SJCRH30 (cell line): ENCODE measurements at regions not wholly inside any gene's neighbourhood (a gene's known extent, or its start where the extent isn't known, plus 50 kb on each side); places are given as distances from the start of the nearest gene placed in this dataset.

Experiments
- DNase-seq, 2 experiments: peaks; one replicate each; pipeline ENCODE4 v3.0.0-alpha.2; 2015 to 2020
- H3K27ac ChIP-seq: fragments of 250-450 bp; sonication (Bioruptor Pico); 2 replicates; pipeline ENCODE4 v1.5.1; 2020; ENCODE audit warnings: mild to moderate bottlenecking, moderate library complexity
- H3K27me3 ChIP-seq: fragments of 250-450 bp; sonication (Bioruptor Pico); 2 replicates; pipeline ENCODE4 v1.5.1; 2020; ENCODE audit warnings: mild to moderate bottlenecking, moderate library complexity
- H3K36me3 ChIP-seq: fragments of 250-450 bp; sonication (Bioruptor Pico); 2 replicates; pipeline ENCODE4 v1.5.1; 2020; ENCODE audit warnings: mild to moderate bottlenecking, moderate library complexity
- H3K4me1 ChIP-seq: fragments of 250-450 bp; sonication (Bioruptor Pico); 2 replicates; pipeline ENCODE4 v1.5.1; 2020; ENCODE audit warnings: mild to moderate bottlenecking, moderate library complexity
- H3K4me3 ChIP-seq: fragments of 250-450 bp; sonication (Bioruptor Pico); 2 replicates; pipeline ENCODE4 v1.5.1; 2020; ENCODE audit warnings: mild to moderate bottlenecking, moderate library complexity
- H3K9me3 ChIP-seq: fragments of 250-450 bp; sonication (Bioruptor Pico); replicated peaks from 2 replicates; pipeline ENCODE4 v1.5.1; 2020; ENCODE audit warnings: mild to moderate bottlenecking, moderate library complexity

DNA sequence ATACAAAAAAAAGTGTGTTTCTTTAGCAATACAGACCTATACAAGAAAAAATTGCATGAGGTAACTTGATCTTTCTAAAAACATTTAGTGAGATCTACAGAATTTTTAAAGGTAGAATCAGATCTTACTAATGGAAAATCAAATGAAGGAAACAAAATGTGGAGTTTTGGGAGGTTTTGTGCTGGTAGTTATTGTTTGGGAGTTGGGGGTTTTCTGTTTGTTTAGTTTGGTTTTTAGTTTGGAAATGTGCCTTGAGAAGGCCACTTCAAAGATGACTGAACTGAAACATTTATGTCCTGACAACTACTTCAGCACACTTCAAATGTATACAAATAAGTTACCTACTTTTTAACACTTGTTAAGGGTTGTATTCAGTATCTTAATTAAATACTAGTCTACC is 280.1 kb downstream of the NR2F1-AS1 start:
- Histone ChIP-seq H3K27ac (no peak overlapping the region), H3K9me3 (no peaks in the 10 kb centered on the region), H3K4me3 (no peak overlapping the region), H3K27me3 (no peaks in the 10 kb centered on the region), H3K4me1 (no peaks in the 10 kb centered on the region), H3K36me3 (no peaks in the 10 kb centered on the region)
- DNase-seq, result no peak

DNA sequence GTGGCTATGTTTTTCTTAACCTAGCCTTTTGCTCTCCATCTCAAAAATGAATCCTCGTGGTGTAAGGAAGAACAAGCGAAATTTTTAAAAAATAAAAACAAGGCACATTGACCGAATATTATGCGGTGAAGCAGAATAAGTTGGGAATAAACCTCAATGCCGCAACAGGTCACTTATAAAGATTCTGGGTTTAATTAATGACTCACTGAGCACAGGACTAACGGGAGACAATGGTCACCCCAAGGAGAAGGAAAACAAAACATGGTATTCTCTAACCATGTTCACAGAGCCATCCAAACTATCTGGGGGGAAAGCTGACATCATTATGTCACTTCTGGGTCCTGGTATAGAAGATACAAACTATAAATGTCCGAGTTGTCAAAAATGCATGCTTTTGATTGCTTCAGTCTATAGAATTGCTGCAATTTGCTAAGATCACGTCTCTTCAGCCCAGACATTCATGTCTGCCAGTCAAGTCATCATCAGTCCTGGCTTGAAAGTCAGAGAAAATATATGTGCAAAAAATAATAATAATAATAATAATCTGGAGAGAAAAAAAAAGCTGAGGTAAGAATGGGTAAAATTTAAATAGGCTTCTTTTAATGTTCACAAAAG is 280.6 kb downstream of the NR2F1-AS1 start:
- Histone ChIP-seq H3K36me3 (no peaks in the 10 kb centered on the region), H3K27me3 (no peaks in the 10 kb centered on the region), H3K4me1 (no peaks in the 10 kb centered on the region), H3K27ac (no peak overlapping the region), H3K9me3 (no peaks in the 10 kb centered on the region), H3K4me3 (no peak overlapping the region)
- DNase-seq, result no peak

DNA sequence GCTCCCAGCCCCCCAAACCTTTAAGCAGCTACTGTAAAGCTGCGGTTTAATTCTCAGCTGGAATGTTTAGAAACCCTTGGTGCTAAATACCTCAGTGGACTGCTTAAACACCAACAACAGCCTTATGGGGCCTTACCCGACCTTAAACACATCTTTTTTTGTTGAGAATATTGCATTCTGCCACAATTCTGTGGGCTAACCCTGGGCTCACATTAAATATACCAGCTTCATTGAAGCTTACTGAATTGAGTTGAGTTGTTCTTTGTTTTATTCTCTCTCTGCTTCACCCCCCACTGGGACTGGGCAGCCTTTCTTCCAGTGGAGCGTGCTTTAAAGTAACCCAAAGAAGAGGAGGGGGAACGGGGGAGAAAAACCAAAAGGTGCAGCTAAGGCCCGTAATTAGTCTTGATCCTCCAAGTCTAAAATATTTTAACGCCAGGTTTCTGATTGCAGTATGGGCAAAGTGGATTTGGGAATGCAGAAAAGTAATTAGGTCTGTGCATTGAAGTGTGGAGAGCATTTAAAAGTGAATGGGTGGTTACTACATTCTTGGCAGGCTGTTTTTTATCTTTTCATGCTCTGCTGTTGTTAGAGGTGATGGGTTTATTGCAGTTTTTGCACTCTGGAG is 281.2 kb downstream of the NR2F1-AS1 start:
- no peaks in the 10 kb centered on the region for H3K27me3 ChIP-seq
- H3K9me3 ChIP-seq, result no peaks in the 10 kb centered on the region
- H3K4me1 ChIP-seq, result no peaks in the 10 kb centered on the region
- no peaks in the 10 kb centered on the region for H3K36me3 ChIP-seq
- no peak overlapping the region for H3K4me3 ChIP-seq
- DNase-seq, result no peak
- H3K27ac ChIP-seq, result no peak overlapping the region

DNA sequence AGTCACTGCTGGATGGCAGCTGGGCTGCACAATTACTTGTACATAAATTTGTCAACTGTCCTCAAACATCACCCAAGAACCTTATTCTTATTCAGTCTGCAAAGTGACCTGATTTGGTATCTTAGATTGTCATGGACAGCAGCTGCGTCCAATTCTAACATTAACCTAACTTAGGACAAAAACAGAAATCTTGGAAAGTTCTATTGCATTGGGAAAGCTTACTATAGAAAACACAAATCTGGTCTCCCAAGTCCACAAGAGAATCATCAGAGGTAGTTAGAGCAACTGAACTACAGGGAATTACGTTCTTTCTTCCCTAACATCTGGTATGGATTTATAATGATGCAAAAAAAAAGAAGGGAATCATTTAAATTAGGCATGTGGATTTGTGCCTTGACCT is 283.9 kb downstream of the NR2F1-AS1 start:
- Histone ChIP-seq H3K4me1 (no peaks in the 10 kb centered on the region), H3K27ac (no peak overlapping the region), H3K36me3 (no peaks in the 10 kb centered on the region), H3K27me3 (no peaks in the 10 kb centered on the region), H3K9me3 (no peaks in the 10 kb centered on the region), H3K4me3 (no peak overlapping the region)
- no peak for DNase-seq

DNA sequence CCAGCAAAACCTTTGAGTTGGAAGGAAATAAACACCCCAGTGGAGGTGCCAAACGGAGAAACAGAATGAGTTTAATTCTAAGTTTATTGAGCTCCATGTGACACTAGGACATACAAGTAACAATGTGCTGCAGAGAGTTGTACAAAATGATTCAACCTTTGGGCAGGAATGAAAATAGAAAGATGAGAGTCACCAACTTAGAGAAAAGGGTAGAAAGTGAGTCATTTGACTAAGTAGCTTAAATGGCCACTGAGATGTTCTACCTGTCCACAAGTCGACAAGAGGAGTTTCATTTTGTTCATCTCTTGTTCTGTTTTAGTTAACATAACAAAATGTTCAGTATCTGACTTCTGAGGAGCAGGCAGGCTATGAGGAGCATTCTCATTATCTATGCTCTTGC is 284.7 kb downstream of the NR2F1-AS1 start:
- H3K27me3 ChIP-seq, result no peaks in the 10 kb centered on the region
- H3K27ac ChIP-seq, result no peak overlapping the region
- no peaks in the 10 kb centered on the region for H3K4me1 ChIP-seq
- no peak for DNase-seq
- H3K36me3 ChIP-seq, result no peaks in the 10 kb centered on the region
- H3K9me3 ChIP-seq, result no peaks in the 10 kb centered on the region
- H3K4me3 ChIP-seq, result no peak overlapping the region

DNA sequence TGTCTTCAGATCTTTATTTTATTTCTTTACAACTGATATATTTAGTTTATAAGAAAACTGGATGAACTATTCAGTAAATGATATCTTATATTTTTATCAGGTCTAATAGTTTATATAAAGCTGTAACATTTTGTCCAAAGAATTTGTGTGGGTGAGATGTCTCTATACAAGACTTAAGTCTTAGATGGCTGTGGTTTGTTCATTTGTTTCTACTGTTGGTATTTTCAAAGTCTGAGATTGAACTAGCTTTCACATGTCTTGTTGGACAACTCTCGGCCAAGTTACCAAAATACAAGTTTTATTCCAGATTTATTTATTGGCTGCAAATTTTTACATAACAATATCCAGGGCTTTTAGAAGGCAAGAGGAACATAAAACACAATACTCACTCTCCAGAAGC is 286.0 kb downstream of the NR2F1-AS1 start:
- Histone ChIP-seq H3K4me3 (no peak overlapping the region), H3K36me3 (no peaks in the 10 kb centered on the region), H3K9me3 (peaks cover 3% of the 10 kb centered on the region; the same call in 1 of the 2 replicates), H3K4me1 (no peaks in the 10 kb centered on the region), H3K27ac (no peak overlapping the region), H3K27me3 (no peaks in the 10 kb centered on the region)
- no peak for DNase-seq

DNA sequence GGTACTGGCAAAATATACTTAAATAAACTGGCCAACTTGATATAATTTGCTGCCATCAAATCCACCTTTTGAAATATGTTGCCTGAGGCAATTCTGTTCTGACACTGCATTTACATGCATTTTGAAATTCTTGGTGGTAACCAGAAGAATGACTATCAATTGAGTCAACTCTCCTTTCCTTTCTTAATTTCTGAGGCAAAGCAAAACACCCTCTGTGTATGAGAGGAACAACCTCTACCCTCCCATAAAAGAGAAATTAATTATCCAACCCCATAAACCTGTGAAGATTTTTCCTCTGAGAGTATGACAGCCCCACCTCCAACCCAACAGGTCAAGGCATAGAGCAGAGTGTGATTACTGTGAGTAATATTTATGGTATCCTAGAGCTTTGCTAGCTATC is 286.8 kb downstream of the NR2F1-AS1 start:
- DNase-seq, result no peak
- no peaks in the 10 kb centered on the region for H3K36me3 ChIP-seq
- no peak overlapping the region for H3K4me3 ChIP-seq
- no peaks in the 10 kb centered on the region for H3K4me1 ChIP-seq
- no peaks in the 10 kb centered on the region for H3K27me3 ChIP-seq
- peaks cover 3% of the 10 kb centered on the region; the same call in 1 of the 2 replicates for H3K9me3 ChIP-seq
- H3K27ac ChIP-seq, result no peak overlapping the region

DNA sequence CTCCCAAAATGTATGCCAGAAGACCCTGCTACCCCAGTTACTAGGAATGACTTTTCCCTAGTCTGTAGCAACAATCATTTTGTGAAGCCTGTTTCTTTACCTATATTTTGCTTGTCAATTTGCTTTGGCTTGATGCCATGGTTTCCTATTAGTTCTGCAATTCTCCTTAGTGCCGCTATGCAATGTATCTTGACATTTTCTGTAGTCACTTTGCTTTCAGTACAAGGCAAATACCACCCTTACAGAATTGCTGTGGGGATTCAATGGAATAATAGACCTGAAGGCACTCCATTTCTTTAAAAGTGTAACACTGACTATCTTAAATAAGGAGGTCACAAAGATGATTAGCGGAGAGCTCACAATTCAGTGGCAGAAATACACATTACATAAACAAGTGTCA is 291.1 kb downstream of the NR2F1-AS1 start:
- H3K4me1 ChIP-seq, result no peaks in the 10 kb centered on the region
- H3K36me3 ChIP-seq, result no peaks in the 10 kb centered on the region
- no peak for DNase-seq
- no peak overlapping the region for H3K27ac ChIP-seq
- H3K9me3 ChIP-seq, result peaks cover 3% of the 10 kb centered on the region; the same call in 1 of the 2 replicates
- H3K4me3 ChIP-seq, result no peak overlapping the region
- H3K27me3 ChIP-seq, result no peaks in the 10 kb centered on the region

DNA sequence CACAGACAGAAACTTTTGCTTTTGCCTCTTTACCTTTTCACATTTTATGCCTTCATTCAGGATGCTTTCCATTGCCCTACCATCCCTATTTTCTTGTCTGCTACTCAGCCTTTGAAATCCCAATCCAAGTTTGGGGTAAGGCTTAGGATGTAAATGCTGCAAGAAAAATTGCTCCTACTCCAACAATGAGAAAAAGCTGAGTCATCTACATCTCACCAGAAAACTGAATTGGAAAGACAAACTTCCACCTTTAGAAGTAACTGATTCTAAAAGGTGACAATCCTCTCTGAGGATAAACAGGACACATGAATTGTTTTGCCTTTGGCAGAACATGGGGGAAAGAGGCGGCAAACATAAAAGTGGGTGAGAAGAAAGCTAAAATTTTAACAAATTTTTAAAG is 295.6 kb downstream of the NR2F1-AS1 start:
- Histone ChIP-seq H3K4me3 (no peak overlapping the region), H3K27me3 (no peaks in the 10 kb centered on the region), H3K9me3 (no peaks in the 10 kb centered on the region), H3K27ac (no peak overlapping the region), H3K4me1 (no peaks in the 10 kb centered on the region; the same call in 1 of the 2 replicates), H3K36me3 (no peaks in the 10 kb centered on the region)
- DNase-seq, result no peak

DNA sequence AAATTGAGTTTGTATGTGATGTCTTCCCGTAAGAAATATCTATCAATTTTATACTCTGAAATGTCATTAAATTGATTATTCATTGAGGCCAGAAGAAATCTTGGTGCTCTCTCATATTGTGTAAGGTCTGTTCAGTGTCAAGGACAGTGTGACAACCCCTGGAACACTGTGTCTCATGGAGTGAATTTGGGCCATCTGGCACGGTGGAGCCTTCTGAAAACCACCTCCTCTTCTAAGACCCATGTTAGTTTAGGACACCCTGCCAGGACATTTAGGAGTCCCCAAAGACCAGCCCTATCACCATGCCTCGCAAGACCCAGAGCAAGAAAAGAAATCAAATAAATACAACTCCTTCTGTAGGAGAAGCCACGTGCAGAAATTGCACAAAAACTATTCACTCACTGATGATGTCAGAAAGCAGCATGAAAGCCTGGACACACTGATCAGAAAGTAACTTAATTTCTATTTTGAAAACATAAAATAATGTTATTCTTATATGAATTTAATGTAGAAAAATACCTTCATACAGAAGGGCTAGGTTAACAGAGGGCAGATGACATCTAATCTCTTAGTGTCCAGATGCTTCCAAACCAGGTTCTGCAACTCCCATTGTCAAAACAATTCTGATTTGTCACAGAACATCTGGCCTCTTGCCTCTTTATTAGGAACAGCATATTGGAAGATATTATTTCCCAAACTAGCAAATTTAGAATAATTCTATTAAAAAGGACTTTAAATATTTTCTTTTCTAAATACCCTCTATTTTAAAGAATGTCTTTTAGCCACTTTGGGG is 298.8 kb downstream of the NR2F1-AS1 start:
- H3K27me3 ChIP-seq, result no peaks in the 10 kb centered on the region
- no peaks in the 10 kb centered on the region for H3K36me3 ChIP-seq
- DNase-seq, result no peak
- H3K27ac ChIP-seq, result no peak overlapping the region
- no peaks in the 10 kb centered on the region; the same call in 1 of the 2 replicates for H3K4me1 ChIP-seq
- no peaks in the 10 kb centered on the region for H3K9me3 ChIP-seq
- no peak overlapping the region for H3K4me3 ChIP-seq

DNA sequence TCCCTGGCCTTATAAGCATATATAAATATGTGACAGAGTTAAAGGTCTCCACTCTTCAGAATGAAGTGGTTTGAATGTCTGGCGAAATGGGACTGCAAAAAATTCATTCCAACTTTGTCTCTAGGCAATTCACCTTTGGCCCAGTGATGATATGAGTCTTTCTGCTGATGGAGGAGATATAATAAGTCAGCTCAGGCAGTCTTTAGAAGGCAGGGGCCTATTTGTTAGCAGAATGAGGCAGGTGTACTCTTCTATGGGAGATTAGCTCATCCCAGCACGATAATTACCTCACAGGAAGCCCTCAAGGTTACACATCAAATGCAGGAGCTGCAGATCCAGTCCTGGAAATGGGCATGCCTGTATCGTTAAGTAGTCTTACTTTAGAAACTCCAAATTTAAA is 300.5 kb downstream of the NR2F1-AS1 start:
- Histone ChIP-seq H3K4me1 (no peaks in the 10 kb centered on the region; the same call in 1 of the 2 replicates), H3K9me3 (no peaks in the 10 kb centered on the region), H3K27ac (no peak overlapping the region), H3K4me3 (no peak overlapping the region), H3K36me3 (no peaks in the 10 kb centered on the region), H3K27me3 (no peaks in the 10 kb centered on the region)
- no peak for DNase-seq

DNA sequence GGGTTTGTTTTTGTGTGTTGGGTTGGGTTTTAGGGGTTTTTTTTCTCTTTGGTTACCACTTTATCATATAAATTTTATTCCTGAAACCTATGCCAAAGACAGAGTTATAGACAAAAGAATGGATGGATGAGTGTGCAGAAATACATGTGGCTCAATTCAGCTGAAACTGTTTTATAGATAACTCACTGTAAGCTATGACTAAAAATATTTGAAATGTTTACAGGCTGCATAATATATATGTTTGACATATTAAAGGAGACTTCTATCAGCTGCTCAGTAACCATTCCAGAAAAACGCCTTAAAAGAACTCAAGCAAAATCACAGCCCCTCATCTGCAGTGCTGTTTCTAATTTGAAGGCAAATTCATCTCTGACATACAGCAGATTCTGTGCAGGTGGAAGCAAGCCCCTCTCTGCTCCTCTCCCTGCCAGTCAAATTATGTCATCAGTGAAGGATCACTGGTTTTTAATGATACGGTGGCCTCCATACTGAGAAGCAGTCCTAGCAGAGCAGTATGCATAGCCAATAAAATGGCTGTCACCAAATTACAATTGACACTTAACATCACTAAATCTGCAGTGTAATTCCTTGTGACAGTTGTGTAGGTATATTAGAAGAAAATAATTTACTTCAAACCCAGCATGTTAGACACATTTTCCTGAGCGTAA is 301.6 kb downstream of the NR2F1-AS1 start:
- H3K27ac ChIP-seq, result no peak overlapping the region
- DNase-seq, result no peak
- peaks cover 5% of the 10 kb centered on the region for H3K4me1 ChIP-seq
- H3K4me3 ChIP-seq, result no peak overlapping the region
- no peaks in the 10 kb centered on the region for H3K9me3 ChIP-seq
- no peaks in the 10 kb centered on the region for H3K36me3 ChIP-seq
- H3K27me3 ChIP-seq, result no peaks in the 10 kb centered on the region

DNA sequence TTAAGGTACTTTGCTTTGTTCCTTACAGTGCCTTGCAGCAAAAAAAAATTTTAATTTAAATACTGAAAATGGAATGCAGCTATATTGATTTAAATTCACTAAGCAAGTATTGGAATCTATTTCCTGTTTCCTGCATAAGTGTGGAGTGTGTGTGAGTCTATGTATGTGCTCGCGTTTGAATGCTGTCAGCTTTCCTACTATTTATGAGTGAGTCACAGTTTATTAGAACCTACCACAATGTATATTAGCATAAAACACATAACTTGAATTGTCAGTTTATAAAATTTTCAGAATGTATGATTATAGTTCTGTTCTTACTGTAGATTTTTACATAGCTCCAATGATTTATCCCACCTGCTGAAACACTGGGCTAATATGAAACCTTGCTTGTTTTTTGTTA is 302.1 kb downstream of the NR2F1-AS1 start:
- Histone ChIP-seq H3K4me3 (no peak overlapping the region), H3K27ac (no peak overlapping the region), H3K36me3 (no peaks in the 10 kb centered on the region), H3K27me3 (no peaks in the 10 kb centered on the region), H3K4me1 (peaks cover 10% of the 10 kb centered on the region), H3K9me3 (no peaks in the 10 kb centered on the region)
- no peak for DNase-seq

DNA sequence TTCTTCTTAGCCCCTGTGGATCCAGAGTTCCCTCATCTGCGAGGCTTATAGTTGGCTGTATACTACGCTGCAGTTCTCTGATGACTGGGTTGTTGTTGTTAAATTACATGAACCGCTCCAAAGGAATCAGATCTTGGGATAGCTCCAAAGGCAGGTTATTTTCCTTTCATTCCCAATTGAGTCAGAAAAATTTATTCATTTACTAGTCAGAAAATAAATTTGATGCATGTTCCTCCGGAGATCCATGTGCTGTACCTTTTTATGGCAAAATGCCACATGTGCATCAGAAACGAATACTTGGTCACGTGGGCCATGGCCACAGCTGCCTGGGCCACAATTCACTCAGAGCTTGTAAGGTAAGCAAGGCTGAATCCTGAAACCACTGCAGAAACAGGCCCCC is 304.0 kb downstream of the NR2F1-AS1 start:
- Histone ChIP-seq H3K27me3 (no peaks in the 10 kb centered on the region), H3K36me3 (no peaks in the 10 kb centered on the region), H3K27ac (no peak overlapping the region), H3K9me3 (no peaks in the 10 kb centered on the region; the same call in 1 of the 2 replicates), H3K4me3 (no peak overlapping the region), H3K4me1 (peaks cover 20% of the 10 kb centered on the region)
- DNase-seq, result no peak

DNA sequence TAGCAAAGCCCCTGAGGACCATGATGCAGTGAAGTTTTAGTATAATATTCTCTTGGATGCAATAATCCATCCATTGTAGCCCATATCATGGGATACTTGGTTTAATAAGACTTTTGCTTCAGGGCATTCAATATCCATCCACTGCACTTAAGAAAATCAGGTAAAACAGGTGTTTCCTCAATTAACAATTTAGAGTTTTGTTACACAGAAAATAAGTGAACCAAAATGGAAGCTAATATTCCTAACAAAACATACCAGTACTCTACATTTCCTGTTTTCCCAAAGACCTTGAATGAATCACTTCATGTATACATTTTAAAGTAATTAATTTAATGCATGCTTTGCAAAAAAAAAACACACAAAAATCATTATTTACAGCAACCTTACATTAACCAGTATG is 305.6 kb downstream of the NR2F1-AS1 start:
- DNase-seq, result no peak
- Histone ChIP-seq H3K9me3 (no peaks in the 10 kb centered on the region; the same call in 1 of the 2 replicates), H3K4me3 (no peak overlapping the region), H3K27ac (no peak overlapping the region), H3K36me3 (no peaks in the 10 kb centered on the region), H3K27me3 (no peaks in the 10 kb centered on the region), H3K4me1 (peaks cover 20% of the 10 kb centered on the region)
